Right atrium auricular region (tissue), 2 donors: ENCODE measurements at regions not wholly inside any gene's neighbourhood (a gene's known extent, or its start where the extent isn't known, plus 50 kb on each side); places are given as distances from the start of the nearest gene placed in this dataset.
A peak's percentile ranks its signal among the peaks of the same experiment; 100 is the strongest.

Source experiments
- DNase-seq: peaks from one replicate; pipeline ENCODE4 v3.0.0-alpha.2; 2019; ENCODE audit warnings: low spot score
- H3K27ac ChIP-seq, 2 donors: fragments of 200-600 bp; sonication (generic); 1 replicate in 1 of 2; 2 replicates in 1 of 2; pipeline ENCODE4 v1.5.1; 2016 to 2019
- H3K27me3 ChIP-seq, 2 donors: fragments of 200-600 bp; sonication (generic); one replicate each; pipeline versions ENCODE4 v1.5.1 to v1.6.0; 2017 to 2019
- H3K36me3 ChIP-seq: fragments of 200-600 bp; sonication (generic); one replicate; pipeline ENCODE4 v1.5.1; 2016
- H3K4me1 ChIP-seq, 2 donors: fragments of 200-600 bp; sonication (generic); one replicate each; pipeline versions ENCODE4 v1.5.1 to v1.6.0; 2017 to 2019
- H3K4me3 ChIP-seq, 2 donors: fragments of 200-600 bp; sonication (generic); 1 replicate in 1 of 2; 2 replicates in 1 of 2; pipeline ENCODE4 v1.5.1; 2017 to 2019; ENCODE audit warnings: mild to moderate bottlenecking in 1 of 2, moderate library complexity in 1 of 2
- H3K9me3 ChIP-seq, 2 donors: fragments of 200-600 bp; sonication (generic); one replicate each; pipeline ENCODE4 v1.5.1; 2019
- CTCF ChIP-seq, 2 donors: fragments of 200-600 bp; sonication (generic); IDR thresholded peaks; one replicate each; pipeline ENCODE4 v1.5.1; 2019; ENCODE audit warnings: antibody characterized with exemption in 2 of 2

- no peaks in the 10 kb centered on the region for H3K27me3 ChIP-seq
- H3K4me1 ChIP-seq = peaks cover 0 to 19% of the 10 kb centered on the region in 2 donors
- peaks cover 0 to under 1% of the 10 kb centered on the region in 2 donors for H3K9me3 ChIP-seq
- H3K27ac ChIP-seq = peak overlapping the region in 1 of 2 donors; percentile 29
- no peak for TF ChIP-seq CTCF (IDR thresholded peaks at IDR 0.05)
- no peaks in the 10 kb centered on the region for H3K36me3 ChIP-seq
- no peak overlapping the region for H3K4me3 ChIP-seq
- no peak for DNase-seq
Measured at GRCh38 chr5:68533571-68534084, 318.1 kb downstream of the PIK3R1 start.

GRCh38 chr5:68534131-68534940 lies 318.8 kb downstream of the PIK3R1 start:
- Histone ChIP-seq H3K27me3 (no peaks in the 10 kb centered on the region), H3K9me3 (no peaks in the 10 kb centered on the region), H3K27ac (peak overlapping the region; percentile 8 to 29), H3K4me1 (peaks cover 0 to 19% of the 10 kb centered on the region in 2 donors), H3K4me3 (peak overlapping the region in 1 of 2 donors; percentile 15), H3K36me3 (no peaks in the 10 kb centered on the region)
- TF ChIP-seq CTCF (IDR thresholded peaks at IDR 0.05) = no peak
- DNase-seq = no peak

GRCh38 chr5:68534956-68535520 lies 319.5 kb downstream of the PIK3R1 start:
- Histone ChIP-seq H3K27ac (peak overlapping the region in 1 of 2 donors; percentile 29), H3K4me3 (peak overlapping the region in 1 of 2 donors; percentile 15), H3K9me3 (no peaks in the 10 kb centered on the region), H3K36me3 (no peaks in the 10 kb centered on the region), H3K27me3 (no peaks in the 10 kb centered on the region), H3K4me1 (peaks cover 0 to 19% of the 10 kb centered on the region in 2 donors)
- TF ChIP-seq CTCF (IDR thresholded peaks at IDR 0.05) = no peak
- DNase-seq = no peak

- no peaks in the 10 kb centered on the region for H3K9me3 ChIP-seq
- H3K4me1 ChIP-seq = peaks cover 0 to 12% of the 10 kb centered on the region in 2 donors
- no peak for DNase-seq
- no peak for TF ChIP-seq CTCF (IDR thresholded peaks at IDR 0.05)
- no peaks in the 10 kb centered on the region for H3K36me3 ChIP-seq
- H3K27me3 ChIP-seq = no peaks in the 10 kb centered on the region
- H3K4me3 ChIP-seq = no peak overlapping the region
- no peak overlapping the region for H3K27ac ChIP-seq
Measured at GRCh38 chr5:68538814-68539420, 323.4 kb downstream of the PIK3R1 start.

- no peaks in the 10 kb centered on the region for H3K9me3 ChIP-seq
- H3K4me1 ChIP-seq = peaks cover 0 to 7% of the 10 kb centered on the region in 2 donors
- no peaks in the 10 kb centered on the region for H3K36me3 ChIP-seq
- no peaks in the 10 kb centered on the region for H3K27me3 ChIP-seq
- DNase-seq = no peak
- no peak for TF ChIP-seq CTCF (IDR thresholded peaks at IDR 0.05)
- H3K4me3 ChIP-seq = no peak overlapping the region
- H3K27ac ChIP-seq = no peak overlapping the region
Measured at GRCh38 chr5:68540798-68541590, 325.4 kb downstream of the PIK3R1 start.
